ENCODE measurements at regions not wholly inside any gene's neighbourhood (a gene's known extent, or its start where the extent isn't known, plus 50 kb on each side); places are given as distances from the start of the nearest gene placed in this dataset.

GRCh38 chr6:151704383-151704782 is 103.1 kb upstream of the ESR1 start:
- Histone ChIP-seq H3K4me1 (ENCODE audit: insufficient read depth, low read length) (no peaks in the 10 kb centered on the region), H4K20me1 (ENCODE audit: insufficient read depth, low read length) (no peaks in the 10 kb centered on the region), H3K27me3 (ENCODE audit: insufficient read depth, low read length, poor library complexity) (no peaks in the 10 kb centered on the region), H2AFZ (ENCODE audit: low read depth, low read length) (no peak overlapping the region), H3K4me3 (ENCODE audit: low read depth in 1 of 2, low read length in 2 of 2) (no peak overlapping the region), H3K36me3 (ENCODE audit: insufficient read depth, low read length) (no peaks in the 10 kb centered on the region), H3K4me2 (ENCODE audit: insufficient read depth, low read length) (no peak overlapping the region), H3K9me3 (ENCODE audit: insufficient read depth, low read length, severe bottlenecking) (no peaks in the 10 kb centered on the region), H3K9ac (ENCODE audit: low read depth, low read length) (no peak overlapping the region), H3K79me2 (ENCODE audit: insufficient read depth, low read length) (no peaks in the 10 kb centered on the region), H3K27ac (ENCODE audit: low read length) (no peak overlapping the region)
- DNase-seq, result no peak
- TF ChIP-seq CTCF (IDR thresholded peaks at IDR 0.05; ENCODE audit: borderline replicate concordance, extremely low read depth, low read length, poor library complexity, severe bottlenecking), result no peak
- no peak for ATAC-seq (ENCODE audit: insufficient read depth, low read depth)

- no peaks in the 10 kb centered on the region for H3K4me1 ChIP-seq (ENCODE audit: insufficient read depth, low read length)
- H3K36me3 ChIP-seq (ENCODE audit: insufficient read depth, low read length), result no peaks in the 10 kb centered on the region
- no peaks in the 10 kb centered on the region for H3K9me3 ChIP-seq (ENCODE audit: insufficient read depth, low read length, severe bottlenecking)
- no peak overlapping the region for H3K27ac ChIP-seq (ENCODE audit: low read length)
- DNase-seq (no peak), ATAC-seq (ENCODE audit: insufficient read depth, low read depth) (no peak)
- H3K4me3 ChIP-seq (ENCODE audit: low read depth in 1 of 2, low read length in 2 of 2), result no peak overlapping the region
- H3K27me3 ChIP-seq (ENCODE audit: insufficient read depth, low read length, poor library complexity), result no peaks in the 10 kb centered on the region
- no peak for TF ChIP-seq EZH2 (IDR thresholded peaks at IDR 0.05; ENCODE audit: borderline replicate concordance, low read depth, low read length, severe bottlenecking)
- TF ChIP-seq CTCF (IDR thresholded peaks at IDR 0.05; ENCODE audit: borderline replicate concordance, extremely low read depth, low read length, poor library complexity, severe bottlenecking), result no peak
- no peaks in the 10 kb centered on the region for H3K79me2 ChIP-seq (ENCODE audit: insufficient read depth, low read length)
- no peak overlapping the region for H2AFZ ChIP-seq (ENCODE audit: low read depth, low read length)
- no peak overlapping the region for H3K4me2 ChIP-seq (ENCODE audit: insufficient read depth, low read length)
- H4K20me1 ChIP-seq (ENCODE audit: insufficient read depth, low read length), result no peaks in the 10 kb centered on the region
- no peak overlapping the region for H3K9ac ChIP-seq (ENCODE audit: low read depth, low read length)
Observed at GRCh38 chr6:151705993-151706733, 101.3 kb upstream of the ESR1 start.

GRCh38 chr6:151709329-151709728 is 98.2 kb upstream of the ESR1 start:
- Histone ChIP-seq H3K27ac (ENCODE audit: low read length) (no peak overlapping the region), H3K9me3 (ENCODE audit: insufficient read depth, low read length, severe bottlenecking) (no peaks in the 10 kb centered on the region), H3K27me3 (ENCODE audit: insufficient read depth, low read length, poor library complexity) (no peaks in the 10 kb centered on the region), H3K4me2 (ENCODE audit: insufficient read depth, low read length) (no peak overlapping the region), H3K4me3 (ENCODE audit: low read depth in 1 of 2, low read length in 2 of 2) (no peak overlapping the region), H3K79me2 (ENCODE audit: insufficient read depth, low read length) (no peaks in the 10 kb centered on the region), H4K20me1 (ENCODE audit: insufficient read depth, low read length) (no peaks in the 10 kb centered on the region), H3K9ac (ENCODE audit: low read depth, low read length) (no peak overlapping the region), H2AFZ (ENCODE audit: low read depth, low read length) (no peak overlapping the region), H3K36me3 (ENCODE audit: insufficient read depth, low read length) (no peaks in the 10 kb centered on the region), H3K4me1 (ENCODE audit: insufficient read depth, low read length) (no peaks in the 10 kb centered on the region)
- no peak for TF ChIP-seq CTCF (IDR thresholded peaks at IDR 0.05; ENCODE audit: borderline replicate concordance, extremely low read depth, low read length, poor library complexity, severe bottlenecking)
- TF ChIP-seq EZH2 (IDR thresholded peaks at IDR 0.05; ENCODE audit: borderline replicate concordance, low read depth, low read length, severe bottlenecking), result no peak
- ATAC-seq (ENCODE audit: insufficient read depth, low read depth) (no peak), DNase-seq (no peak)

Data from DND-41 (cell line).